Spleen (tissue), 7 donors: ENCODE measurements at regions not wholly inside any gene's neighbourhood (a gene's known extent, or its start where the extent isn't known, plus 50 kb on each side); places are given as distances from the start of the nearest gene placed in this dataset.

Source experiments
- POLR2A ChIP-seq, 3 donors: fragments of 450-650 bp; IDR thresholded peaks; one replicate each; pipeline ENCODE4 v1.5.1; 2017; ENCODE audit warnings: antibody characterized with exemption in 3 of 3, mild to moderate bottlenecking in 1 of 3
- POLR2AphosphoS5 ChIP-seq, 3 donors: sonication (generic); formaldehyde crosslinking; IDR thresholded peaks; one replicate each; pipeline ENCODE4 v1.5.1; 2017; ENCODE audit warnings: antibody characterized with exemption in 3 of 3
- TF ChIP-seq, protein P1 (sequence below), 11 experiments: fragments of 200-600 bp in 7 of 11; fragments of 450-650 bp in 4 of 11; sonication (generic) in 4 of 11; IDR thresholded peaks in 8 of 11; conservative IDR thresholded peaks in 3 of 11; 1 replicate in 7 of 11; 2 replicates in 4 of 11; pipeline versions ENCODE4 v1.4.0 to v1.8.0; 2016 to 2021; ENCODE audit warnings: antibody characterized with exemption in 11 of 11, inconsistent platforms in 4 of 11, mild to moderate bottlenecking in 1 of 11
- donor health status: DM: no; HTN: no; CAD: no; lungs with moderate emphysema.
- donor health status: DM: no; HTN: no; CAD: no.
- donor health status: DM: no; HTN: no; CAD: no.

DNA sequence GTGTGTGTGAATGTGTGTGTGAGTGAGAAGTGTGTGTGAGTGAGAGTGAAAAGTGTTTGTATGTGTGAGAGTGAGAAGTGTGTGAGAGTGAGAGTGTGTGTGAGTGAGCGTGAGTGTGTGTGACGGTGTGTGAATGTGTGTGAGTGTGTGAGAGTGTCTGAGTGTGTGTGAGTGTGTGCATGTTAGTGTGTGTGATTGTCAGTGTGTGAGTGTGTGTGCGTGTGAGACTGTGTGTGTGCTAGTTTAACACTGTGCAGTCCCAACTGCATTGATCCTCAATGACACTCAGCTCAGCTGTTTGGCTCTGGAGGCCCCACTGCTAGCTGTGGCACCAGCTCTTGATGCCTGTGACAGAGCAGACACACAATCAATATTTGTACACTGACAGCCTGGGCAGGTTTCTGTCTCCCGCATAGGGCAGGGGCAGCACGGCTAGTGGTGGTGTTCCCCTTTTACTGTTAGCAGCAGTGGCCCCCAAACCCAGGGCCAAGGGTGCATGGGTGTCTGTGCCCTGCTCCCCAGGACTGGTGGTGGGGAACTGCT is 135.0 kb downstream of the INHBB start:
- TF ChIP-seq POLR2A (IDR thresholded peaks at IDR 0.05) (no peak), POLR2AphosphoS5 (IDR thresholded peaks at IDR 0.05) (no peak)
- TF ChIP-seq, protein P1, sequence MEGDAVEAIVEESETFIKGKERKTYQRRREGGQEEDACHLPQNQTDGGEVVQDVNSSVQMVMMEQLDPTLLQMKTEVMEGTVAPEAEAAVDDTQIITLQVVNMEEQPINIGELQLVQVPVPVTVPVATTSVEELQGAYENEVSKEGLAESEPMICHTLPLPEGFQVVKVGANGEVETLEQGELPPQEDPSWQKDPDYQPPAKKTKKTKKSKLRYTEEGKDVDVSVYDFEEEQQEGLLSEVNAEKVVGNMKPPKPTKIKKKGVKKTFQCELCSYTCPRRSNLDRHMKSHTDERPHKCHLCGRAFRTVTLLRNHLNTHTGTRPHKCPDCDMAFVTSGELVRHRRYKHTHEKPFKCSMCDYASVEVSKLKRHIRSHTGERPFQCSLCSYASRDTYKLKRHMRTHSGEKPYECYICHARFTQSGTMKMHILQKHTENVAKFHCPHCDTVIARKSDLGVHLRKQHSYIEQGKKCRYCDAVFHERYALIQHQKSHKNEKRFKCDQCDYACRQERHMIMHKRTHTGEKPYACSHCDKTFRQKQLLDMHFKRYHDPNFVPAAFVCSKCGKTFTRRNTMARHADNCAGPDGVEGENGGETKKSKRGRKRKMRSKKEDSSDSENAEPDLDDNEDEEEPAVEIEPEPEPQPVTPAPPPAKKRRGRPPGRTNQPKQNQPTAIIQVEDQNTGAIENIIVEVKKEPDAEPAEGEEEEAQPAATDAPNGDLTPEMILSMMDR (IDR thresholded peaks at IDR 0.05 in 8 of 11, conservative IDR thresholded peaks at IDR 0.05 in 3 of 11), result no peak
